ENCODE measurements at regions not wholly inside any gene's neighbourhood (a gene's known extent, or its start where the extent isn't known, plus 50 kb on each side); places are given as distances from the start of the nearest gene placed in this dataset.

- TF ChIP-seq POLR2A (IDR thresholded peaks at IDR 0.05) (no peak), CTCF (IDR thresholded peaks at IDR 0.05) (no peak)
These were observed 65.4 kb downstream of the SPATA31C2 start for GRCh38 chr9:88072831-88073375.
